Astrocyte (in vitro differentiated cells and primary cell): ENCODE measurements at regions not wholly inside any gene's neighbourhood (a gene's known extent, or its start where the extent isn't known, plus 50 kb on each side); places are given as distances from the start of the nearest gene placed in this dataset.
A peak's percentile ranks its signal among the peaks of the same experiment; 100 is the strongest.

Experiments
- DNase-seq: peaks from one replicate; pipeline ENCODE4 v3.0.0-alpha.2; 2010; ENCODE audit warnings: low read depth
- FAIRE-seq: peaks from 2 replicates; lab custom pipeline; 2011; peaks lifted over from hg19 to GRCh38; lab: Jason Lieb, UNC
- H2AFZ ChIP-seq: 2 replicates; pipeline ENCODE4 v1.6.0; 2012; ENCODE audit warnings: low read depth, low read length, inconsistent platforms
- H3K27ac ChIP-seq: 2 replicates; pipeline ENCODE4 v1.5.1; 2011; ENCODE audit warnings: low read depth, low read length, inconsistent platforms
- H3K27me3 ChIP-seq: 2 replicates; pipeline ENCODE4 v1.6.0; 2011; ENCODE audit warnings: low read length, inconsistent platforms; ENCODE audit not compliant: insufficient read depth
- H3K36me3 ChIP-seq: 2 replicates; pipeline ENCODE4 v1.5.1; 2011; ENCODE audit warnings: low read length, inconsistent platforms; ENCODE audit not compliant: insufficient read depth
- H3K4me1 ChIP-seq: 2 replicates; pipeline ENCODE4 v1.5.1; 2011; ENCODE audit warnings: low read length, inconsistent platforms; ENCODE audit not compliant: insufficient read depth
- H3K4me2 ChIP-seq: 2 replicates; pipeline ENCODE4 v1.6.0; 2012; ENCODE audit warnings: low read length, inconsistent platforms
- H3K4me3 ChIP-seq: 2 replicates; pipeline ENCODE4 v1.5.1; 2011; ENCODE audit warnings: low read depth, mild to moderate bottlenecking, low read length, inconsistent platforms; ENCODE audit not compliant: insufficient read depth
- H3K79me2 ChIP-seq: 2 replicates; pipeline ENCODE4 v1.6.0; 2012; ENCODE audit warnings: mild to moderate bottlenecking, low read length, inconsistent platforms; ENCODE audit not compliant: insufficient read depth
- H3K9ac ChIP-seq: 2 replicates; pipeline ENCODE4 v1.6.0; 2012; ENCODE audit warnings: mild to moderate bottlenecking, low read length, inconsistent platforms
- H3K9me3 ChIP-seq: 2 replicates; pipeline ENCODE4 v1.5.1; 2012; ENCODE audit warnings: low read depth, mild to moderate bottlenecking, low read length, inconsistent platforms; ENCODE audit not compliant: insufficient read depth
- H4K20me1 ChIP-seq: 2 replicates; pipeline ENCODE4 v1.6.0; 2012; ENCODE audit warnings: low read length, inconsistent platforms; ENCODE audit not compliant: insufficient read depth
- H3K27ac Mint-ChIP-seq: one replicate; pipeline ENCODE4 v1.8.0; 2021; ENCODE audit warnings: mild to moderate bottlenecking, mixed read lengths; ENCODE audit not compliant: unreplicated experiment
- H3K27me3 Mint-ChIP-seq: one replicate; pipeline ENCODE4 v1.8.0; 2021; ENCODE audit warnings: low read depth, mixed read lengths; ENCODE audit not compliant: unreplicated experiment
- H3K36me3 Mint-ChIP-seq: one replicate; pipeline ENCODE4 v1.8.0; 2021; ENCODE audit warnings: low read depth, mixed read lengths; ENCODE audit not compliant: unreplicated experiment
- H3K4me1 Mint-ChIP-seq: one replicate; pipeline ENCODE4 v1.8.0; 2021; ENCODE audit warnings: low read depth, mixed read lengths; ENCODE audit not compliant: unreplicated experiment
- H3K4me3 Mint-ChIP-seq: one replicate; pipeline ENCODE4 v1.8.0; 2021; ENCODE audit warnings: mild to moderate bottlenecking, moderate library complexity, mixed read lengths; ENCODE audit not compliant: unreplicated experiment
- H3K9me3 Mint-ChIP-seq: one replicate; pipeline ENCODE4 v1.8.0; 2021; ENCODE audit warnings: mild to moderate bottlenecking, mixed read lengths; ENCODE audit not compliant: unreplicated experiment
- CTCF ChIP-seq: IDR thresholded peaks from 2 replicates; pipeline ENCODE4 v1.5.1; 2011; ENCODE audit warnings: low read depth, mild to moderate bottlenecking, inconsistent platforms, low read length, moderate library complexity; ENCODE audit not compliant: insufficient read depth
- EZH2 ChIP-seq: IDR thresholded peaks from 2 replicates; pipeline ENCODE4 v1.6.1; 2012; ENCODE audit warnings: mild to moderate bottlenecking, low read length, inconsistent platforms; ENCODE audit not compliant: insufficient read depth

DNA sequence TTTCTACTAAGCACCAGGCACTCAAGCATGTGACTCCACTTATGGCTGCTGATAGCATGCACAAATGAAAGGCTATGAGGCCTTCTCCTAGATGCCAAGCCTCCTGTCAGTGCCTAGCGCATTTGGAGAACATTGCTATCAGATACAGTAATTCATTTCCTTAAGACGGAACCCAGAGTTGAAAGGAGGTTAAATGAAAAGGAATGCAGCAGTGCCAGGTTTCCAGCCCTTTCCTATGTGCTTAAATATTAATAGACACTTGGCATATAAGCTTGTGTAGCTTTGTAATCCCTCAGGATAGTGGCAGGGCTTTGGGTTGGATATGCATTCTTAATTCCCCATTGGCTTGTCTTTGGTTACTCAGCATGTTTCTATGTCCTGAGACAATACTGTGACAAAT, 140.1 kb upstream of the FRY start:
- Mint-ChIP-seq H3K27me3 (peaks cover 7% of the 10 kb centered on the region), H3K27ac (no peak overlapping the region), H3K36me3 (no peaks in the 10 kb centered on the region), H3K9me3 (no peaks in the 10 kb centered on the region), H3K4me3 (no peak overlapping the region), H3K4me1 (peaks cover 1% of the 10 kb centered on the region)
- FAIRE-seq (no peak), DNase-seq (no peak)
- H3K36me3 ChIP-seq, result no peaks in the 10 kb centered on the region
- H3K4me3 ChIP-seq, result no peak overlapping the region
- H4K20me1 ChIP-seq, result no peaks in the 10 kb centered on the region
- no peaks in the 10 kb centered on the region for H3K79me2 ChIP-seq
- no peaks in the 10 kb centered on the region for H3K9me3 ChIP-seq
- H3K27ac ChIP-seq, result no peak overlapping the region
- H3K27me3 ChIP-seq, result no peaks in the 10 kb centered on the region
- TF ChIP-seq EZH2 (no peak), CTCF (no peak)
- H3K4me1 ChIP-seq, result no peaks in the 10 kb centered on the region
- H3K9ac ChIP-seq, result no peak overlapping the region
- H3K4me2 ChIP-seq, result no peak overlapping the region
- H2AFZ ChIP-seq, result no peak overlapping the region

DNA sequence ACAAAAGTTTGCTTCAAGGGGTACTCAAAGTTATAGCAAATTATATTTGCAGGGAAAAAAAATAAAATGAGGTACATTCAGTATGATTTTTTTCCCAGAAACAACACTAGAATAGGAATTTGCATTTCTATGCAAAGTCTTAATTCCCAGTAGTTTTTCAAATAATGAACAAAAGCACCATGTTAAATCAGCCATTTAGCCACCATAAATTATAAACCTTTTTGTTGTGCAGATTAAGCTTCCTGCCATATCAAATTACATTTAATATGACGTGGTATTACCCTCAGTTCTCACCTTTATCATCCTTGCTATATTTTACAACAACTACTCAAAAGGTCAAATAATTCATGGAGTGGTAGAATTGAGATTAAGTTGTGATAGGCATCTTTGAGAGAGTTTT, 136.6 kb upstream of the FRY start:
- Histone ChIP-seq H3K27ac (no peak overlapping the region), H4K20me1 (no peaks in the 10 kb centered on the region), H3K4me2 (no peak overlapping the region), H2AFZ (no peak overlapping the region), H3K4me3 (no peak overlapping the region), H3K36me3 (no peaks in the 10 kb centered on the region), H3K9me3 (no peaks in the 10 kb centered on the region), H3K9ac (no peak overlapping the region), H3K79me2 (no peaks in the 10 kb centered on the region), H3K4me1 (no peaks in the 10 kb centered on the region), H3K27me3 (no peaks in the 10 kb centered on the region)
- TF ChIP-seq CTCF (no peak), EZH2 (no peak)
- H3K27ac Mint-ChIP-seq, result no peak overlapping the region
- peaks cover 1% of the 10 kb centered on the region for H3K27me3 Mint-ChIP-seq
- no peak for DNase-seq
- no peaks in the 10 kb centered on the region for H3K9me3 Mint-ChIP-seq
- no peak for FAIRE-seq
- no peak overlapping the region for H3K4me3 Mint-ChIP-seq
- H3K4me1 Mint-ChIP-seq, result peaks cover 3% of the 10 kb centered on the region
- H3K36me3 Mint-ChIP-seq, result peaks cover 1% of the 10 kb centered on the region

DNA sequence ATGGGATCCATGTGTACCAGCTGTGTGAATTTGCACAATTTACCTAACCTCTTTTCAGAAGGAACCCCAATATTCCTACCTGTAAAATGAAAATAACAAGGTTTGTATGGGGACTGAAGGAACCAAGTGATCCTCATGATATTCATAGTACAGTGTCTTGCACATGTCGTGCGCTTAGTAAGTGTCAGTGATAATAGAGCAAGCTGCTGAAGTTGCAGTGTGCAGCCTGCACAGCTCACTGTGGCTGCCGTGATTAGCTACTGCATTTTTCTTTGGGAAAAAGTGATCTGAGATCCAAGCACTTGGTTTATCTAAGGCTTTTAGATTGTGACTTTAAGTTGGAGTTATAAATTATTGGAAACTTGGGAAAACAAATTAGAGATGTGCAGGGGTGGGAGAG, 135.9 kb upstream of the FRY start:
- Histone ChIP-seq H3K36me3 (no peaks in the 10 kb centered on the region), H3K9me3 (no peaks in the 10 kb centered on the region), H3K79me2 (no peaks in the 10 kb centered on the region), H3K27ac (no peak overlapping the region), H4K20me1 (no peaks in the 10 kb centered on the region), H3K9ac (no peak overlapping the region), H3K4me2 (no peak overlapping the region), H2AFZ (no peak overlapping the region), H3K4me1 (no peaks in the 10 kb centered on the region), H3K4me3 (no peak overlapping the region), H3K27me3 (no peaks in the 10 kb centered on the region)
- TF ChIP-seq EZH2 (no peak), CTCF (no peak)
- FAIRE-seq (no peak), DNase-seq (no peak)
- Mint-ChIP-seq H3K4me1 (peaks cover 3% of the 10 kb centered on the region), H3K27ac (peak overlapping the region; percentile 9), H3K27me3 (peaks cover 1% of the 10 kb centered on the region), H3K9me3 (peaks cover under 1% of the 10 kb centered on the region), H3K4me3 (no peak overlapping the region), H3K36me3 (peaks cover 1% of the 10 kb centered on the region)
